NCI-H2107 treated with DMSO at 0.1 percent for 48 hours (cell line): ENCODE measurements at regions not wholly inside any gene's neighbourhood (a gene's known extent, or its start where the extent isn't known, plus 50 kb on each side); places are given as distances from the start of the nearest gene placed in this dataset.
A peak's percentile ranks its signal among the peaks of the same experiment; 100 is the strongest.

Experiments
- DNase-seq: peaks from one replicate; lab custom pipeline; 2025; ENCODE audit not compliant: unreplicated experiment; lab: John Stamatoyannopoulos, UW

DNA sequence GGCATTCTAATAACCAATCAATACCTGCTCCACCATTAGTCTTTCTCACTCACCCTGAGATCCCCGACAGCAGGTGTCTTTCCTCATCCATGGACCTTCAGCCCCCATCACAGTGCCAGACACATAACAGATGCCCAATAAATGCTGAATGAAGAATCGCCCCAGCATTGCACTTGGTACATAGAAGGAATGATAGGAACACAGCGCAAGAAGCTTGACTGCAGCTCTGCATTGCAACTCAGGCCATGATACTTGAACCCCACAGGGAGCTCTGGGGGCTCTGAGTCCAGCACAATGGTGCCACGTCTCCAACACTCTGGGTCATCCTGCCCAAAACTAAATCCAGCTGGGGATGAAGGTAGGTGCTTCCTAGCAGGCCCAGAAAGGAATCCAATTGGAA lies 355.0 kb upstream of the SLC30A5 start:
- DNase-seq, result no peak

DNA sequence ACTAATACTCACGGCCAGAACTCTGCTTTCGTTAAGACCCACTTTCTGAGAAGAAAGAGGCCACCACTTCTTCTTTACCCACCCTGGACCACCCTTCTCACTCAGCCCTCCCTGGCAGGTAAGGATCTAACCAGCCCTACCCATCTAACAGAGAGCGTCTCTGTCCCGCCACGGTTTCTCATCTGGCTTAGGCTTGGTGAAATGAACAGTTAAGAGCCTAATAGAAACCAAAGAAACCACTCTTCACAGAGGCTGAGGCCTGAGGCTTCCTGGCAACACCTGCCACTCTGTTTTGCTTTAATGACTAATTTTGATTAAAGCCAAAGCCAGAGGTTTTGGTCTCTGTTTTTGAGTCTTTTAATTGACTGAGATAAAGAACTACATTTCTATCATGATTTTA lies 354.1 kb upstream of the SLC30A5 start:
- peak; percentile 28 for DNase-seq

DNA sequence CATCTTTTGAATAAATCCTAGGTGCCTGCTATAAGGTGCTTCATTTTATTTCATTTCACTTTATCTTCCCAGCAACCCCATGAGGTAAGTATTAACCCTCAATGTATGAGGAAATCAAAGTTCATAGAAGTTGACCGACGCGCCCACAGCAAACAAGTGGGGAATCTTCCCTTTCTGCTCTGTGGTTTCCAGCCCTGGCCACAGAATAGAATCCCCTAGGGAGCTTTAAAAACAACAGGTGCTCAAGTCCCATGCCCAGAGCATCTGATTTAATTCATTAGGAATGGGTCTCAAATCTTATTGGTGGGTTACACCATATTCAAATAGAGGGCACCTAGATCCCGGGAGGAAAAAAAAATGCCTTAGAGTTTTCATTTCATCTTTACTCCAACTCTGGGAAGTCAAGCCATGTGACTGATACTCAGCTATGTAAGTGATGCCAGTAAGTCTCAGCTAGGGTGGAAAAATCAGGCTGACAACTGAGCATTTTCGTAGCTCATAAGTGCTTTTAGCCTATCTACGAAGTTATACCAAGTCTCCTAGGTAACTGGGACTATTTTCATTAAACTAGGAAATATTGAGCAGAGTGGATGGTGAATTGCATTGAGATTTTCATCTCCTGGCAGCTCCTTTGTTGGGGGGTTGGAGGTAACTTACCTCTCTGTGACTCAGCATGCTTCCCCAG lies 353.4 kb upstream of the SLC30A5 start:
- peak; percentile 86 for DNase-seq

DNA sequence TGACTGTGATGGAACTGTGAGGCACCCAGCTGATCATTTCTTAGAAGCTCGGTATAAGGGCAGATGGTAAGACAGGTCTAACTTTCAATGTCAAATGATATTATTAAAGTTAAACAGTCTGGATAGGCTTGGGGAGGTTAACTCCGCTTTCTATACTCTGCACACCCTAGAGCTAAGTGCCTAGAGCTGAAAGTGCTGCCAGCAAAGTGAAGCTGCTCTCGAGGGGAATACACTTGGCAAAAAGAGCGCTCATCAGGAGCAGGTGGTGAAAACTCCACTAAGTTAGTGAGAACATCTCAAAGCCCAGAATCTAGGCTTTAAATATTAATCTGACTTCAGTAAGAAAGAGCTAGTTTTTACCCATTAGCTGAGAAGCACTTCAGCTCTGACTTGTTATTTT lies 349.6 kb upstream of the SLC30A5 start:
- DNase-seq, result no peak

DNA sequence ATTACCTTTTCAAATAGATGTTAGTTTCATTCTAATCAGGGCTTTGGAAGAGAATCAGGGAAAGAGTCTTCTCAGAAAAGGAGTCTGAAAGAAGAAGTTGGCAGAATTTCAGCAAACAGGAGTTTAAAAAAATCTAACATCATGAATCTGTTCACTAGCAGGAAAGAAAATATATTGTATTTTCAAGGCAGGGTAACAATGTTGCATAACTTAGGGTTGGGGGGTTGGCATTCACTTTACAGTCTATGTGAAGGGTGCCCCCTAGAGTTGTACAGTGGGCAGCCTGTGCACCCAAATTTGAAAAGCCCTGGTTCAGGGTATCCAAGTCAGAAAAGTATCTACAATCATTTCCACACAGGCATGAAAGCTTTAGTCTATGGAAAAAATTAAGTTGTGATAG lies 348.4 kb upstream of the SLC30A5 start:
- DNase-seq, result no peak

DNA sequence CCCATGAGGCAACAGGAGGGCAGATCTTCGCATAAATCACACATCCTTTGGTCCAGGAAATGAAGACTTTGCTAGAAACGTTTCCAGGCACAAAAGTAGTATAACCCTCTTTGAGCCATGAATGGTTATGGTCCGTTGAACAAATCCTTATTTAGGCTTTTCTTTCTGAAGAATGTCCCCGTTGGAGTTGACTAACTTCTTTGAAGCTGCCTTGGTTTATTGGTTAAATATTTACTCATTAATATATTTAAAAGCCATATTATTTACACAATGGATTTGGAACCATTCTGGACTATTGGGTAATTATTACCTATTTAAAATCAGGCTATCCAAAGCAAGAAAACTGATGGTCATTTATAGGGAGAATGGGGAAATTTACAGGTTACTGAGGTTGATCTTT lies 347.6 kb upstream of the SLC30A5 start:
- no peak for DNase-seq

DNA sequence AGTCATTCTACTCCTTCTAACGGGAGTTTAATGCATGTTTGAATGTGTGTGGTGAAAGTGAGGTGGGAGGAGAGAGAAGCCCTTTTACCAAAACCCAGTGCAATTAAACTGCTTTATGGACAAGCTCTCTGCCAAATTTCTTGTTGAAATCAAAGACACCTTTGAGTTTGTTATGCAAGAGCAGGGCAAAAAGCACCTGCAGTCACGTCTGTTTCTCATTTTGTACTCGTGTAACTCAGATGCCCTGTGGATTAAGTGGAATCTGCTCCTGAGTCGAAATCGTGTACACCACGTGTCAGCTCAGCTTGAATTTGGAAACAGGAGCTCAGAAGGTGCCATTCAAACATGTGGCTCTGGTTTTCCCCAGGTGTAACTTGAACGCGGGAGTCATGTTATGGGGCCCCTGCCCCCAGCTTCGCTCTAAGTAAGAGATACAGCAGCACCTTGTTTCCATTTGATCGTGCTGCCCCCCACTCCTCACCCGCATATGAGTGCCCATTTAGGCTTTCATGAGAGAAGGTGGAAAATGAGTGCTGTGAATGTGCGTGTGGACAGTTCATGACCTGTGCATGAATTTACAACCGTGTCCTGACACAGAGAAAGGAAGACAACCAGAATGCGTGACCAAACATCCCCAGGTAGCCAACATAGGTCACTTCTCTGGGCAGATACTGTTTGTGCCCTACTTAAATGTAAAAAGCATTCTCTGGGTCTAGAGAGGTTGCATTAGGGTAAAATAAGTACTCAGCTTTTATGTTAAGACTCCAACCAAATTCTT lies 347.0 kb upstream of the SLC30A5 start:
- peak; percentile 49 for DNase-seq

DNA sequence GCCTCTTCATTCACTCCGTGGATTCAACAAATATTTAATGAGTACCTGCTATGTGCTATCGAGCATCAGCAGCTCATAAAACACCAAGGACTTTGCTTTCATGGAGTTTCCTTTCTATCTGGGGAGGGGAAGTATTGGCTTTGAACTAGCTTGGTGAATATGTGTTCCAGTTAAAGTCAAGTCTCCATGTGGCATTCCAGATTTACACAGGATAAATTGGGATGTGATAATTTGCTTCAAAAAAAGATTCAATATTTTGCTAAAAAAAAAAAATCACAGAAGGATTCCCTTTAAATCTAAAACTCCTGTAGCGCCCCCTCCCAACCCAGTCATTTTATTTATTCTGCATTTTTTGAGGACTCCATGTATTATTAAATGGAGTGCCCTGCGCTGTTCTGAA lies 346.3 kb upstream of the SLC30A5 start:
- DNase-seq, result no peak

DNA sequence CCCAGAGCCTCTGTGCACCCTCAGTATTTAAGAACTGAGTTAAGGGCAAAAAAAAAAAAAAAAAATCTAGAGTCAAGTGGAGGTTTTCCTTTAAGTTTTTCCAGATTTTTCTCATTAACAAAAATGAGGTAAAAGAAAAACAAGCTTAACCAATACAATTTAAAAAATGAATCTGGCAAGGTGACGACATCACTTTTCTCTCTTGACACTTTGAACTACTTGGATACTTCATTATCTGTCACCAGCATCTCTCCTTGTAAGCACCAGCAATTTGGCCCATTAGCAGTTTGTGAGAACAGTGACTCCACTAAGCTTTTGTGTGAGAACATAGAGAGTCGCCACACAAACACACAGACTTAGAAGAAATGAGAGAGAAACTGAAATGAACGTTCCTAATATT lies 345.7 kb upstream of the SLC30A5 start:
- DNase-seq, result no peak

DNA sequence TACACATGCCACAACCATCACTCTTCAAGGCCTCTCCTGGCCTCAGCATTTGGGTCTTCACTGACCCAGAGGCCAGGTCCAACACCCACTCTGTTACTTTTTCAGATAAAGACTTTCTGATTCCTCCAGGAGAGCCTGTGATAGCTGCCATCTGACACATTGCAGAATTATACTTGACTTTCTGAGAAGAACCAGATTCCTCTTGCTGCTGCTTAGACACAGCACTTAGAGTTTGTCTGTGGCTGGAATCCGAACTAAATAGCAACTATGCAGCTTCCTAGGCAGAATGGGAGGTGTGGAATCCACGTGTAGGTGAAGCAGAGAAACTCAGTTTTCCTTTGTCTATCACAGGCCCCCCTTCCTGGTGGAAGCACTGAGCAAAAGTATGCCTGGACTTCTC lies 344.7 kb upstream of the SLC30A5 start:
- DNase-seq, result no peak

DNA sequence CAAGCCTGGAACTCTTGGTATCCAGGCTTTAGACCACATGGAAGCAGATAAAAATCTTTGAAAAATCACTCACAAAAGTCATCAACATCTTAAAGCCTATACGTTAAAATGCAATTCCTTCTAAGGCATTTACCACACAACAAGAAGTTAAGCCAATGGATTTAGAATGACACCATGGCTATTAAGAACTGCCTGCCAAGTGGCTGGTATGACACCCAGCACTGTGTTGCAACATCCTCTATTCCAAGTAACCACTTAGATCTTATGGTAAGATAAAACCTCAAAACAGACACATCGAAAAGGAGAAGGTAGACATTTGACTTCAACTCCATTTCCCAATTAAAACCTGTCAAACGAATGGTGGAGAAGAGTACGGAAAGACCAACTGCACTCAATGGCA lies 344.2 kb upstream of the SLC30A5 start:
- no peak for DNase-seq

DNA sequence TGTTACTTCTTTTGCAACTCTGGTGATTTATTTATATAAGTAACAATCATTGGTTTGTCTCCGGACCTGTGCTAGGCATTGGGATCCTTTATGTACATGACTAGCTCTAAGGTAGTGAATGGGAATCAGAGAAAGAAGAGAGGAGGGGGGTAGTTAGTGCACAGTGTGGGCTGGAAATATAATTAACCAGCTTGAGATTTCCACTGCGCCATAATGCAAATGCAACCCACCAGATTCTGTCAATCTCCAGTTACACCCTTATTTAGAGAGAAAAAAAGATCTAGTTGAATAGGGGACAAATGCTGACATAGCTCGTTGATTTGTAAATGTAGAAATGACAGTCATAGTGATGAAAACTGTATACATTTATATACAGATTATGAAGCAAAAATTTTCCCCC lies 342.2 kb upstream of the SLC30A5 start:
- no peak for DNase-seq

DNA sequence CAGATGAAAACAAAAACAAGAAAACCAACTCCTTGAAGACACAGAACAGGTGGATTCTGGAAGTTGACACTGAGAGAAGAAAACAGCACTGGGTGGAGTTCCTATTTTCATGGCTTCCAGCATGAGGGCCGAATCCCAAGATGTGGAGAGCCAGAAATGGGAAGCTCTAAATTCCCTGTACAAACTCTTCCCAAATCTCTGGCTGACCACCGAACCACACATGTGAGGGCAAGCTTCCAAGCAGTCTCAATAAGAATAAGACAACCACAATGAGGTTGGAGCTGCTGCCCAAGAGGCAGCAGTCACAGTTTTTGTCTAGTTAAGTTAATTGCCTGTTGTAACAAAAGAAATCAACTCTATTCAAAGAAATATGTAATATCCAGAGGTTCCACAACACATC lies 339.3 kb upstream of the SLC30A5 start:
- DNase-seq, result no peak

DNA sequence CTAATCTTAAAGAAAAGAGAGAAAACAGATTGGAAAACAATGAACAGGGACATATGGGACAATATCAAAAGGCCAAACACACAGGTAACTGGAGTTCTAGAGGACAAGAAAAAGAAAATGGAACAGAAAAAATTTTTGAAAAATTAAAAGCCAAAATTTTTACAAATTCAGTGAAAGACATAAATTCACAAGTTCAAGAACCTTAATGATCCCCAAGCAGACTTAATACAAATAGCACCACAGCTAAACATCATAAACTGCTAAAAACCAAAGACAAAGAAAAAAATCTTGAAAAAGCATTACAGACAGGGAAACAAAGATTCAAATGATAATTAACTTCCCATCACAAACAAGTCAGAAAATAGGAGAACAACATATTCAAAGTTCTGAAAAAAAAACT lies 338.5 kb upstream of the SLC30A5 start:
- no peak for DNase-seq

DNA sequence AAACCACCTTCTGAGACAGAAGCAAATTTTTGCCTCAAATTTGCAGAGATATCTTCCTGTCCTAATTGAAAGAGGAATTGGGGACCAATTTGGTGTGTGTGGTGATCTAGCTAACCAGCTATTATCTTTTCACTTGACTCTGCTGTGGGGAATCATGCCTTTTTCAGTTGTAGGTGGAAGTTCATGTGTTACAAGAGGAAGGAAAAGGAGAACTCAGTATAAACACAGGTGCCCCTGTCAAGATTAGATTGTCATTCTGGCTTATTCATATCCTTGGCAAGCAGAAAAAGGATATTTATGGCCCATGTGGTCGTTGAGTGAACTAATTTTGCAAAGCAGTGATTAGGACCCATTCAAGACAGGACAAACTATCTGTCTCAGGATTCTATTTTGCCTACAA lies 336.8 kb upstream of the SLC30A5 start:
- no peak for DNase-seq

DNA sequence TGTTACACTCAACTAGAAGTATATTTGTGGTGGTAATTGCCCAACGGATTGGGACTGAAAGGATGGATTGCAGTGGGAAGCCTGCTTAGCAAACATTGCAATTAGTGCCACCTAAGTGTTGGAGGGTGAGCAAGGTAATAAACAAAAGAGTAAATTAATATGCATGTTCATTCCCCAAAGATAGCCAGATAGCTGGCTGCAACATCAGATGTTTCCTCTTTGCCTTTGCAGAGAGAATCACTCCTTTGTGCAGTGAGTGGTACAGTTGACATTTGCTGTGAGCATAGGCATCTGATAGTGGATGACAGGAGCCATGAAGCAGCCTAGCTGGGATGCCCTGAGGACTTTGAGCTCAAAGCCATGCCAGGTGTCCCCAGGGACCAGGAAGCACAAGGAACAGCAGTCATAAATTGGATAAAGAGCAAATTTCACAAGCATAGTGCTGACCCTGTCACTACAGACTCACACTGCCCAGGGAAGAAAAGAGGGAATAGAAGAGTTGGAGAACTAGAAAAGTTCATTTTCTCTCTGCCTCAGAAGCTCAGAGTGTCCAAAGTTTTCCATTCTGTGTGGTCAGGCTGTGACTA lies 336.1 kb upstream of the SLC30A5 start:
- no peak for DNase-seq

DNA sequence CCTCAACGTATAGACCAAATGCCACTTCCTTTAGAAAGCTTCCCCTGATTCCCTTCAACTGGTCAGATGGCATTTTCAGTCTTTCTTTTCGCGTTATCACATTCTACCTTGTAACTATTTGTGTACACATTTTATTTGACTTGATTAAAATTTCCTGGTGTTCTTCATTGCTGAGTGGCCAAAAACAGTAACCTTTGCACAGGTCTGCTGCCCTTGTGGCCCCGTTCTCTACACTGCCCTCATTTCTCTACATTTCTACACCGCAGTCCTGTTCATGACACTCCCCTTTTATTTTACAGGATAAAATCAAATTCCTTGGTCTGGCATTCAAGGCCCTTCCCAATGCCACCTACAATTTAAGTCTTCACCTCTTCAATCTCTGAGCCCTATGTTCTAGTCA lies 334.2 kb upstream of the SLC30A5 start:
- DNase-seq, result no peak

DNA sequence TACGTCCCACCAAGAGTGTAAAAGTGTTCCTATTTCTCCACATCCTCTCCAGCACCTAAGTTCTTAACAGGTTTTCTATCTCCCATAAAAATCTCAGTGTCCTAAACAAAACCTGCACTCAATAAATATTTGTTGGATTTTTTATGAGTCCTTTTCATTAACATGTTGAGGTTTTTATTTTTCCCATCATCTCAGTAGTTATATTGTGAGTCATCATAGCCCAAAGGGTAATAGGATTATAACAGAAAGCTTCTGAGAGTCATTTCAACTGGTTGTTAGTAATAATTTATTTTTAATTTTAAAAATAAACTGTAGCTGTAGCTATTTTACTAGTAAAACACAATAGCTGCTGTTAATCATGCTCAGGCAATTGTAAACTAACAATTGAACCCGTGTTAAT lies 331.6 kb upstream of the SLC30A5 start:
- DNase-seq, result no peak

DNA sequence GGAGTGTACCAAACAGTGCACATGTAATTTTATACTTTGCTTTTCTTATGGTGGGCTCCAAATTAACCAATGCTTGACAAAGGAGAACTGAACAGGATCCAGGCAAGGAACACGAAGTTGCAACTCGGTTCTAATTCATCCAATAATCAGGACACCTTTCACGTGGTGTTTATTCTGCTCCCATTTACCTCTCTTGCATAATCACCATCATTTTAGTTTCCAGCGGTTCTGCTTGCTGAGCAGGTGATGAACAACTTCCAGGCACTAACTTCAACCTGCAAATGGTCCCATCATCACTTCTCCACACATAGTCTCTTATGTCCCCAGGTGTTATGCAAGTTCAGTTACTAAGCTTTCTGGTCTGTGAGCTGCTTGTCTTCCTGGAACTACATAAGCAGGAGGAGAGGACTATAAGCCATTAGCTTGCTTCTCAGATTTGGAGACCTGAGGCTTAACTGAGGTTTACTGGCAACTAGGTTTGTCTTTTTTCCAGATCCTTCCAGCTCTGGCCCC lies 326.8 kb upstream of the SLC30A5 start:
- no peak for DNase-seq

DNA sequence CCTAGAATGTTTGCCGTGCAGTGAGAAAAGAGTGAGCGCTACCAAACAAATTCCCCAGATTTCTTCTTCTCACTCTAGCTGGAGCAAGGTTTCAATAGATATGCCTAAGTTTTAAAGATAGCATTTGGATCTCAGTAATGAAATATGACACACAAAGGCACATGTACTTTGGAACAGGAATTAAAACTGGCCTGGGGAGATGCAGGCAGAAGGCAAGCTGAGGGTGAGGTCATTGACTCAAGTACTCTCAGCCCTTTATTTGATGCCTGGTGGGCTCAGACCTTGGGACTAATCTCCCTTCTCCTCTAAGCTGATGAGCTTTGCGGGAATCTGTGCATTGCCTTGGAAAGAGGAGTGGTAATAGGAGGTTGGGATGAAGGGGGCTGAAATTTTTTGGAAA lies 323.3 kb upstream of the SLC30A5 start:
- DNase-seq, result peak; percentile 0

DNA sequence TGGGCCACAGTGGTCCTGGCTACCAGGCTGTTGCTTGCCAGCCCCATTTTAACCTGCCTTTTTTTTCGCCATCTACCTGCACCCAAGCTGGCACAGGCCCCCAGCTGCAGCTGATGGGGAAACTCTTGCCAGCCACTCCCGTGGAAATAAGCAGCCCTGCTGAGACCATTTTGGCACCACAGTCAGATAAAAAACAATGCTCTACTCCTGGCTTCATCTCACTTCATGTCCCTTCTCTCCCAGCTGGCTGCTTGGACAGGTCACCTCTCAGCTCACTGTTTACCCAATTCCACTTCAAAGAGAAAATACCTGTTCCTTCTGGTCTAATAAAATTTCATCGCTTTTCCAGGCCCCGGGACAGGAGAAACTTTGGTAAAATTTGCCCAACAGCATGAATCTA lies 322.6 kb upstream of the SLC30A5 start:
- no peak for DNase-seq

DNA sequence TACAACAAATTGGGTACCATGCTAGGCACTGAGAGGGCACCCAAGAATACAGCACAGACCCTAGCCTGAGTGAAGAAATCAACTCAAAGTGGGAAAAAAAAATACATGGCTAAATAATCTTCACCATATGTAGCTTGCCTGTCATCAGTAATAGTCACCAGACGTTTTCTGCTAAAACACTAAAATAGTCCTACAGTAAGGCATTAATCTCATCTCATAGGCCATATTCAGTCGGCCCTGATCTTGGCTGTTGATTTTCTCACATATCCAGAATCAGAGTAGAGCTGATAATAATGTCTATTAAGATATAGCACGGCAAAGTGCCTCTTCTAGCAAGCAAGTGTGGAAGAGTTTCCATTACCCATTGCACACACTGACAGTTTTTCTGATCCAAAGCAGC lies 322.1 kb upstream of the SLC30A5 start:
- no peak for DNase-seq
